Naive thymus-derived CD8-positive, alpha-beta T cell (primary cell): ENCODE measurements at regions not wholly inside any gene's neighbourhood (a gene's known extent, or its start where the extent isn't known, plus 50 kb on each side); places are given as distances from the start of the nearest gene placed in this dataset.
"Not testable (repeated sequence)": the region's sequence is repeated elsewhere in the genome, so short reads cannot be mapped to it uniquely, and the experiment has no call there.

Experiments
- ATAC-seq, 2 donors: fragments of 150-1000 bp; cut with Tn5 transposase in 1 of 2; sonication (Bioruptor Pico), chemical (Tn5 transposase) in 1 of 2; 1 replicate in 1 of 2; 2 replicates in 1 of 2; pipeline ENCODE4 v1.10.0; 2021; ENCODE audit warnings: mild to moderate bottlenecking in 2 of 2, moderate library complexity in 2 of 2
- POLR2A ChIA-PET: fragments of 350-600 bp; sonication (Branson Sonifier 250); formaldehyde crosslinking; loops from one replicate; lab custom pipeline; 2021; ENCODE audit warnings: antibody characterized with exemption; lab: Charles Lee
- DNase-seq, 10 donors: peaks; one replicate each; pipeline versions ENCODE4 v3.0.0 to v3.0.0-alpha.2; 2020 to 2022
- H3K27ac Mint-ChIP-seq, 10 donors: one replicate each; pipeline ENCODE4 v1.8.0; 2020 to 2022; ENCODE audit warnings: mild to moderate bottlenecking in 10 of 10, mixed read lengths in 10 of 10, moderate library complexity in 4 of 10, inconsistent platforms in 1 of 10
- H3K27me3 Mint-ChIP-seq, 5 donors: one replicate each; pipeline ENCODE4 v1.8.0; 2021 to 2022; ENCODE audit warnings: mixed read lengths in 5 of 5
- H3K36me3 Mint-ChIP-seq, 3 donors: one replicate each; pipeline ENCODE4 v1.8.0; 2020 to 2022; ENCODE audit warnings: mixed read lengths in 3 of 3, mild to moderate bottlenecking in 2 of 3, inconsistent platforms in 1 of 3
- H3K4me1 Mint-ChIP-seq, 4 donors: one replicate each; pipeline ENCODE4 v1.8.0; 2021 to 2022; ENCODE audit warnings: mixed read lengths in 4 of 4
- H3K4me3 Mint-ChIP-seq, 10 donors: one replicate each; pipeline ENCODE4 v1.8.0; 2020 to 2022; ENCODE audit warnings: mild to moderate bottlenecking in 10 of 10, mixed read lengths in 10 of 10, moderate library complexity in 6 of 10, inconsistent platforms in 1 of 10
- H3K9me3 Mint-ChIP-seq, 9 donors: one replicate each; pipeline ENCODE4 v1.8.0; 2020 to 2022; ENCODE audit warnings: mixed read lengths in 9 of 9, mild to moderate bottlenecking in 3 of 9, inconsistent platforms in 1 of 9, moderate library complexity in 1 of 9

DNA sequence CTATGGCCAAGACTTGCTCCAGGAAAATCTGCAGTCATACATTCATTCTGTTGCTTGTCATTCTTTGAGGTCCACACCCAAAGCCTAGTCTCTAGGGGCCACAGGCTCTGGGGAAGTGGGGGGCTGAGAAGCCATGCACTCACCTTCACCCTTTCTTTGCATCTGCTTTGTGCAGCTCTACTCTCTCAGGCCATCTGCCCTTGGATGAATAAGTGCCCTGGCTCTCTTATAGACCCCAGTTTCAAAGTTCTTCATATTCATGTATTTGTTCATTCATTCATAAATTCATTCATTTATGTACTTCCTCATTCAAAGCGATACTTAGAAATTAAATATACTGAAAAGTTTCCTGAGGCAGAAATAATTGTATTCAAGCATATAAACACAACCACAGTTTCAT lies 130.3 kb upstream of the FAM98A start:
- Mint-ChIP-seq H3K4me1 (no peaks in the 10 kb centered on the region), H3K36me3 (no peaks in the 10 kb centered on the region), H3K27me3 (peaks cover 0 to 12% (median 0%) of the 10 kb centered on the region in 5 donors), H3K27ac (no peak overlapping the region), H3K4me3 (no peak overlapping the region), H3K9me3 (peaks cover 0 to 17% (median 0%) of the 10 kb centered on the region in 9 donors)
- DNase-seq, result no peak
- POLR2A ChIA-PET, result no interaction called here
- no peak for ATAC-seq

DNA sequence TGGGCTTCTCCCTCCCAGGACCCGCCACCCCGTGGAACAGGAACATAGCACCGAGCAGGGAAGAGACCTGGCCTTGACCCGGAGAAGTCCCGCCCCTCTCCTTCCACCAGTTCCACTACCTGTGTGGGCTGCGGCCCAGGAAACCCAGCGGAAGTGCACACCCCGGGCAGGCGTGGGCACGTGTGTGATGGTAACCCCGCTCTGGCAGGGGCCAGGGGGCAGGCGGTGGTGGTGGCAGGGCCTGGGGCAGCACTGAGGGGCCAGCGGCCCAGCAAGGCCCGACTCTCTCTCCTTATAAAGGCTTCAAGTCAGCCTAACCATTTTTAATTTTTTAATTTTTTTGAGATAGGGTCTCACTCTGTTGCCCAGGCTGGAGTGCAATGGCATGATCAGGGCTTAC lies 129.0 kb upstream of the FAM98A start:
- Mint-ChIP-seq H3K36me3 (no peaks in the 10 kb centered on the region), H3K4me3 (no peak overlapping the region), H3K4me1 (no peaks in the 10 kb centered on the region), H3K9me3 (peaks cover 0 to 17% (median 0%) of the 10 kb centered on the region in 9 donors), H3K27me3 (peaks cover 0 to 15% (median 0%) of the 10 kb centered on the region in 5 donors), H3K27ac (no peak overlapping the region)
- POLR2A ChIA-PET, result no interaction called here
- DNase-seq, result no peak
- no peak for ATAC-seq

DNA sequence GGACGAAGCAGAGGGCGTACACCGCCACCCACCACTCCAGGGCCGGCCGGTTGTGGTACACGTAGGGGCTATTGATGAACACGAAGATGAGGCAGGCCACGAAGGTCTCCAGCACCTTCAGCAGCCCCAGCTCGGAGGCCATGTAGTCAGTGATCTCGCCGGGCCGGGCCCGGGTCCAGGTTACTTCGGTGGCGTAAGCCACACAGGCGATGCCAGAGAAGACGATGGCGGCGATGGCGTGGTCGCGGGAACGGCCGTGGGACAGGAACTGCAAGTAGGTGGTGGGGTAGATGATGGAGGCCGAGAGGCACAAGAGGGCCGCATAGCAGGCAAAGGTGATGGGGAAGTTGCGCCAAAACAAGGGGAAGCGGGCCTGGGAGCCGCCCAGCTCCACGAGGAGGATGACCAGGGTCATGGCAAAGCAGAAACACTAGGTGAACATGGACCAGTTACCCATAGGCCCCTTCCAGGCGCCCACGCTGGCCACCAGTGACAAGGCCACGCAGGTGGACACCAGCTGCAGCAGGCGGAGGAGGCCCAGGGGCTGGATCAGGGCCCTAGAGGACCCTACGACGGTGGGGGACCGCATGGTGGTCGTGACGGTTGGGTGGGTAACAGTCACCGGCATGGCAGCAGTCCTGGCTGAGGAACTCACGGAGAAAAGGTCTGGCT lies 128.4 kb upstream of the FAM98A start:
- H3K36me3 Mint-ChIP-seq, result no peaks in the 10 kb centered on the region
- POLR2A ChIA-PET, result no interaction called here
- DNase-seq (no peak), ATAC-seq (no peak)
- H3K4me3 Mint-ChIP-seq, result no peak overlapping the region
- H3K4me1 Mint-ChIP-seq, result no peaks in the 10 kb centered on the region
- no peak overlapping the region for H3K27ac Mint-ChIP-seq
- H3K27me3 Mint-ChIP-seq, result peaks cover 0 to 15% (median 0%) of the 10 kb centered on the region in 5 donors
- H3K9me3 Mint-ChIP-seq, result peaks cover 0 to 17% (median 0%) of the 10 kb centered on the region in 9 donors

DNA sequence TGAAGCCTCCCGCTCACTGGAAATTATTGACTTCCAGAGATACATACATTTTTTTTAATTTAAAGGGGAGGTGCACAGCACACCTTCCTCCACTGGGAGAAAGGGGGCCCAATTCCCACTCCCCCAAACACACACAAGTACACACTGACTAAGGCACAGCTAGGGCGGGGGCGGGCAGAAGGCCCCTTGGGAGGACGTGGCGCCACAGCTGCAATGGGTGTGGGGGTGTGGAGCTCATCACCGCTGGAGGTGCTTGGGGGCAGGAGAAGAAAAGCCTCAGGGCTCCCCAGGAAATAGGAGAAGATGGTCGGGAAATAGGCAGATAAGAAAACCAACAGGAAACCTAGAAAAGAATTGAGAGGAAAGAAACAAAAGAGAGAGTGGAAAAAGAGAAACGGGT lies 127.3 kb upstream of the FAM98A start:
- peaks cover 0 to 15% (median 0%) of the 10 kb centered on the region in 5 donors for H3K27me3 Mint-ChIP-seq
- H3K4me1 Mint-ChIP-seq, result no peaks in the 10 kb centered on the region
- POLR2A ChIA-PET, result no interaction called here
- H3K4me3 Mint-ChIP-seq, result no peak overlapping the region
- peaks cover 0 to 17% (median 0%) of the 10 kb centered on the region in 9 donors for H3K9me3 Mint-ChIP-seq
- DNase-seq, result no peak
- no peak for ATAC-seq
- H3K36me3 Mint-ChIP-seq, result no peaks in the 10 kb centered on the region
- H3K27ac Mint-ChIP-seq, result no peak overlapping the region

DNA sequence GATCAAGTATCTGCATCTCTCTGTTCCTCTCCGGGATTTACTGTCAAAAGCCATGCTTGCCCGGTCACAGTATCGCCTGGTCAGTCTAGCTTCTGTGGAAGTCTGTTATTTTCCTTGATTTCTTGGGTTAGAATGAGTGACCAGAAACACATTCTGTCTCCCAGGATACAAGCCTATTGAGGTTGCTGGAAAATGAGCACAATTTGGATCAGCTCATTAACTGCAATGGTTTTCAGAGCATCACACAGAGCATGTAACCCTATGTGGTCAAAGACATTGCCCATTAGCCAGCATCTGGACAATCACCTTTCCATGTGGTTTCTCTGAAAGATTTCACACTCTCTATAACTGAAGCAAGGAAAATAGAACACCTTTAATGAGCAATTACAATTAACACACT lies 124.2 kb upstream of the FAM98A start:
- ATAC-seq (no peak), DNase-seq (no peak)
- POLR2A ChIA-PET, result no interaction called here
- Mint-ChIP-seq H3K4me3 (no peak overlapping the region), H3K4me1 (no peaks in the 10 kb centered on the region), H3K27me3 (peaks cover 0 to 15% (median 1%) of the 10 kb centered on the region in 5 donors), H3K27ac (no peak overlapping the region), H3K36me3 (no peaks in the 10 kb centered on the region), H3K9me3 (peaks cover 0 to 17% (median 0%) of the 10 kb centered on the region in 9 donors)

DNA sequence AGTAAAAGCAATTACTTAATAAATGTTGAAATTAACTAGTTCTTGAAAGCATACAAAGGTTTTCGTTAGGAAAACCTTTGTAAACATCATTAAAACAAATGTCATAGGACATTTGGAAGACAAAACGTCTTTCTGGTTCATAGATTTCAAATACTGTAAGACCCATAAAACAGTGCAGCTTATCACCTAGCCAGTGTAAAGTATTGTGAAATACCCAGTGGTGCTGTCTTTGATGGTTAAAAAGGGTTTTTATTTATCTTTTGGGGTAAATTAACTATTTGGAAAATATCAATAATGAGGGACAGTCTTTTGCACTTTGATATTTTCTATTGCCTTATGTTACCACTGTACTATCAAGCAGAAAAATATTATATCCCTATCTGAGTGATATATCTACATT lies 120.0 kb upstream of the FAM98A start:
- Mint-ChIP-seq H3K4me1 (no peaks in the 10 kb centered on the region), H3K4me3 (no peak overlapping the region), H3K36me3 (no peaks in the 10 kb centered on the region), H3K27ac (no peak overlapping the region), H3K27me3 (peaks cover 5 to 16% (median 7%) of the 10 kb centered on the region in 5 donors), H3K9me3 (peaks cover 0 to 4% (median 0%) of the 10 kb centered on the region in 9 donors)
- POLR2A ChIA-PET, result no interaction called here
- no peak for ATAC-seq
- DNase-seq, result no peak

DNA sequence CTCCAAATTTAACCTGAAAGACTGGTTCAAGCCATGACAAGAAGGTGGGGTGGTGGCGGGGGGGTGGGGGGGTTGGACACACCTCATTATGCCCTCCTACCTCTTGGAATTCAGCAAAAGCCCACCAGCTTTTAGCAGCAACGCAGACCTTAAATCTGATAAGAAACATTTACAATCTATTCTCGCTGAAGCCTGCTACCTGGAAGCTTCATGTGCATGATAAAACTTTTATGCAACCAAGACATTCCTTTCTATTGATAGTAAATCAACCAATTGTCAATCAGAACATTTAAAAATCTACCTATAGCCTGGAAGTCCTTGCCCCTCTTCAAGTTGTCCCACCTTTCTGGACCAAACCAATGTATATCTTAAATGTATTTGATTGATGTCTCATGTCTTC lies 113.6 kb upstream of the FAM98A start:
- H3K4me1 Mint-ChIP-seq, result no peaks in the 10 kb centered on the region
- H3K9me3 Mint-ChIP-seq, result peaks cover 0 to 4% (median 0%) of the 10 kb centered on the region in 9 donors
- H3K27me3 Mint-ChIP-seq, result peaks cover 0 to 13% (median 6%) of the 10 kb centered on the region in 5 donors
- no peak overlapping the region for H3K27ac Mint-ChIP-seq
- no peak overlapping the region for H3K4me3 Mint-ChIP-seq
- POLR2A ChIA-PET, result no interaction called here
- DNase-seq, result no peak
- no peak for ATAC-seq
- H3K36me3 Mint-ChIP-seq, result no peaks in the 10 kb centered on the region

DNA sequence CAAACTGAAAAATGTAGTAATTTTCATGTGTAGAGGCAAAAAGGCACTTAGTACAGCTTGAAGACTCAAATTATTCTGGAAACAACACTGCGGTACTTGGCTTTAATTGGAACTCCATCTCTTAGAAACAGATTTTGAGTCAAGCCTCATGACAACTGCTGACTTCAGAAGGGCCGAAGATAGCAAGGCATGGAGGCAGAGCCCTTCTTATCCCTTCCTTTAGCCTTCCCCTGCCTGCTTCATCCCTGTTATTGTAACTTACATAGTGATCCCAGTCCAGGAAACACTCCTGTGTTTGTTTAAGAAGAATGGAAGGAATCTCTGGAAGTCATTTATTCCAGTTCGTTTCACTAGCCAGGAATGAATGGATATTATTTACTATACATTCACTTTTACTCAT lies 110.9 kb upstream of the FAM98A start:
- POLR2A ChIA-PET, result no interaction called here
- no peak overlapping the region for H3K4me3 Mint-ChIP-seq
- ATAC-seq (no peak), DNase-seq (no peak)
- peaks cover 0 to 4% (median 0%) of the 10 kb centered on the region in 5 donors for H3K27me3 Mint-ChIP-seq
- no peak overlapping the region for H3K27ac Mint-ChIP-seq
- no peaks in the 10 kb centered on the region for H3K4me1 Mint-ChIP-seq
- peaks cover 0 to 4% (median 0%) of the 10 kb centered on the region in 9 donors for H3K9me3 Mint-ChIP-seq
- H3K36me3 Mint-ChIP-seq, result no peaks in the 10 kb centered on the region

DNA sequence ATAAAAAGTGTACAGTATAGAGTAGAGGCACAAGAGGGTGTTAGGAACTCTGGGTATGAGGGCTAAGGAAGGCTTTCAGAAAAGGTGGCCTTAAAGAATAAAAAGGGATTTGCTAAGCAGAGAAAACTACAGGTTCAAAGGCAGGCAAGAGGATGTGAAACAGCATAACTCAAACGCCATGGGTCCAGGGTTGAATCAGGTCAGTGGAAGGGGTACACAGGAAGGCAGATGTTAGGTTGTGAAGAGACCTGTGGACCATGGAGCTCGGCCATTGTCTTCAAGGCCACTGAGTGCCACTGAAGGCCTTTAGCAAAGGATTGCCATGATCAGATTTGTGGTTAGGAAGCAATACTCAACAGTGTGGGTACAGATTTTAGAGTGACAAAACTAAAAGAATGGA lies 108.2 kb upstream of the FAM98A start:
- H3K4me1 Mint-ChIP-seq, result no peaks in the 10 kb centered on the region
- H3K27me3 Mint-ChIP-seq, result peaks cover 0 to 4% (median 0%) of the 10 kb centered on the region in 5 donors
- H3K9me3 Mint-ChIP-seq, result peaks cover 0 to 2% (median 0%) of the 10 kb centered on the region in 9 donors
- ATAC-seq (no peak), DNase-seq (no peak)
- H3K36me3 Mint-ChIP-seq, result no peaks in the 10 kb centered on the region
- no peak overlapping the region for H3K27ac Mint-ChIP-seq
- POLR2A ChIA-PET, result no interaction called here
- no peak overlapping the region for H3K4me3 Mint-ChIP-seq

DNA sequence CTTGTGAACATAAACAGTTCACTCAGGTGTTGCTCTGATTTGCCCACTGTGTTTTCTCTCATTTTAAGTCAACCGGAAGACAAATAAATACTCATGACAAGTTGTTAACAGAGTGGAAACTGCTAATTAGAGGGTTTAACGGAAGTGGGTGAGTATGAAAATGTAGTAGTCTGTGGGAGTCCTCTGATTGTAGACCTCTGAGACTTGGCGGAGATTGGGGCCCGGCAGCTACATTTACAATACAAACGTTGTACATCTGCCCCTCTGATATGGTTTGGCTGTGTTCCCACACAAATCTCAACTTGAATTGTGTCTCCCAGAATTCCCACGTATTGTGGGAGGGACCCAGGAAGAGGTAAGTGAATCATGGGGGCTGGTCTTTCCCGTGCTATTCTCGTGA lies 107.3 kb upstream of the FAM98A start:
- H3K4me1 Mint-ChIP-seq, result no peaks in the 10 kb centered on the region
- no peaks in the 10 kb centered on the region for H3K36me3 Mint-ChIP-seq
- no peak overlapping the region for H3K27ac Mint-ChIP-seq
- peaks cover 0 to 4% (median 0%) of the 10 kb centered on the region in 5 donors for H3K27me3 Mint-ChIP-seq
- DNase-seq, result no peak
- no peak overlapping the region for H3K4me3 Mint-ChIP-seq
- POLR2A ChIA-PET, result no interaction called here
- peaks cover 0 to 2% (median 0%) of the 10 kb centered on the region in 9 donors for H3K9me3 Mint-ChIP-seq
- no peak for ATAC-seq

DNA sequence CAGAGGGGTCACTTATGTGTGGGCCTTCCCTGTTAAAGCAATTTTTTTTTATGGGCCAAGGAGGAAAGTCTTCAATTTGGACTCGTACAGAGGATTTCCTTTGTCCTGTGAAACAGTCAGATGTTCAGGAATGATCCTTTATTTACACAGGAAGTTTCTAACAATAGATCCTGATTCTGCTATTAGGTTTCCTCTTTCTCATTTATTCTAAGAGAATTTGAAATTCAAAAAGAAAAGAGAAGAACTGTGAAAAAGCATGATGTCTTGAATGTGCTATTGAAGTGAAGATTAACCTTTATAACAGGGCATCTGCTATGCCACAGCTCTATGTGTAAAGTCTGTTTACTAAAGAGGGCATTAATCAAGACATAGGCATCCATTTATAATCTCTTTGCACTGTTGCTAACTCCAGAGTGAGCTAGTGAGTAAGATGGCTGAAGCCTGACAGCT lies 105.3 kb upstream of the FAM98A start:
- peaks cover 0 to 2% (median 0%) of the 10 kb centered on the region in 9 donors for H3K9me3 Mint-ChIP-seq
- H3K27ac Mint-ChIP-seq, result no peak overlapping the region
- ATAC-seq (no peak), DNase-seq (no peak)
- no peaks in the 10 kb centered on the region for H3K36me3 Mint-ChIP-seq
- no peak overlapping the region for H3K4me3 Mint-ChIP-seq
- H3K27me3 Mint-ChIP-seq, result peaks cover 0 to 17% (median 2%) of the 10 kb centered on the region in 5 donors
- POLR2A ChIA-PET, result no interaction called here
- no peaks in the 10 kb centered on the region for H3K4me1 Mint-ChIP-seq

DNA sequence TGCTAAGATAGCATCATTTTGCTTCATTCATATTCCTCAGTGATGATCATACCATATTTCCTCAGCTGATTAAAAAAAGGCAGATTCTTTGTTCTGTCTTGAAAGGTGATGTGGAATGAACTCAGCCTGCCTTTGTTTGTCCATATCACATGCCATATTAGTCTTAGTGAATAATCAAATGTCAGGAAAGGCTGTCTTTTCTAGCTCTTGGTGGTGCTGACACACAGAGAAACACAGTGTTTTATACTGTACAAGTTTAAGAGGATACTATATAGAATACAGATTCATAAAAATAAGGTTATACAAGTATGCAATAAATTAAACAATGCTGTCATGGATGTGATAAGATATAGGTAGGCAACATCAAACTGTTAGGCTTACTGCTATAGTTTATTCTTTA lies 97.1 kb upstream of the FAM98A start:
- no peak for DNase-seq
- POLR2A ChIA-PET, result no interaction called here
- Mint-ChIP-seq H3K36me3 (peaks cover 2 to 30% (median 3%) of the 10 kb centered on the region in 3 donors), H3K9me3 (peaks cover 13 to 41% (median 32%) of the 10 kb centered on the region in 9 donors), H3K4me1 (no peaks in the 10 kb centered on the region), H3K4me3 (no peak overlapping the region), H3K27ac (no peak overlapping the region), H3K27me3 (peaks cover 12 to 47% (median 19%) of the 10 kb centered on the region in 5 donors)
- ATAC-seq, result no peak

DNA sequence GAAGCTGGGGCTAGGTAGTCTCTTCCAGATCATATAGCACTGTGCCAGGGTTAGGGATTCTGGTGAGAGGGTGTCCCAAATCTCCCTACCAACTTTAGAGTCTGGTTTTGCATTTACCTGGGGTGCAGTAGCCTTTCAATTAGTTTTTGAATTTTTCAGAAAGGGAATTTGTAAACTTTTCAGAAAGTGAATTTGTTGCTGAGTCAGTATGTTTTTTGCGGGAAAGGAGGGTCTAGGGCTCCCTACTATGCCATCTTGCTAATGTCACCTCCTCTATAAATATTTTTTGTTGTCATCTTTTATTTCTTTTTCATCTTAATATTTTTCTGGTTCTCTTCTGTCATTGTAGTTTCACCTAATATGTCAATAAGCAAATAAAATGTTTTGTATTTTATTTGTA lies 95.8 kb upstream of the FAM98A start:
- Mint-ChIP-seq H3K27ac (no peak overlapping the region), H3K36me3 (peaks cover 2 to 43% (median 7%) of the 10 kb centered on the region in 3 donors), H3K27me3 (peaks cover 12 to 49% (median 19%) of the 10 kb centered on the region in 5 donors), H3K4me1 (no peaks in the 10 kb centered on the region), H3K9me3 (peaks cover 15 to 54% (median 43%) of the 10 kb centered on the region in 9 donors), H3K4me3 (no peak overlapping the region)
- ATAC-seq (no peak), DNase-seq (no peak)
- POLR2A ChIA-PET, result no interaction called here

DNA sequence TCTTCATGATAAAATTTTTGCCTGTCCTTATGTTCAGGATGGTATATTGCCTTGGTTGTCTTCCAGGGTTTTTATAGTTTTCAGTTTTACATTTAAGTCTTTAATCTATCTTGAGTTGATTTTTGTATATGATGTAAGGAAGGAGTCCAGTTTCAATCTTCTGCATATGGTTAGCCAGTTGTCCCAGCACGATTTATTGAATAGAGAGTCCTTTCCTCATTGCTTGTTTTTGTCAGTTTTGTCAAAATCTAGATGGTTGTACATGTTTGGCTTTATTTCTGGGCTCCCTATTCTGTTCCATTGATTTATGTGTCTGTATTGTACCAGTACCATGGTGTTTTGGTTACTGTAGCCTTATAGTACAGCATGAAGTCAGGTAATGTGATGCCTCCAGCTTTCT lies 91.6 kb upstream of the FAM98A start:
- H3K27ac Mint-ChIP-seq, POLR2A ChIA-PET, H3K4me1 Mint-ChIP-seq, ATAC-seq, DNase-seq, H3K4me3 Mint-ChIP-seq: not testable (repeated sequence)
- H3K36me3 Mint-ChIP-seq, result peaks cover 2 to 56% (median 14%) of the 10 kb centered on the region in 3 donors
- H3K9me3 Mint-ChIP-seq, result peaks cover 18 to 89% (median 53%) of the 10 kb centered on the region in 9 donors
- peaks cover 6 to 37% (median 11%) of the 10 kb centered on the region in 5 donors for H3K27me3 Mint-ChIP-seq
